SU-DHL-6 (cell line): ENCODE measurements at regions not wholly inside any gene's neighbourhood (a gene's known extent, or its start where the extent isn't known, plus 50 kb on each side); places are given as distances from the start of the nearest gene placed in this dataset.

Experiments used
- CTCF ChIP-seq: fragments of 200-600 bp; sonication (generic); IDR thresholded peaks from one replicate; pipeline ENCODE4 v1.5.1; 2017; ENCODE audit warnings: antibody characterized with exemption, mild to moderate bottlenecking, low read length, moderate library complexity; ENCODE audit not compliant: insufficient read depth, poor library complexity, severe bottlenecking
- EZH2phosphoT487 ChIP-seq: fragments of 200-600 bp; sonication (generic), shearing (Covaris generic); conservative IDR thresholded peaks from 2 replicates; pipeline ENCODE4 v1.6.1; 2018; ENCODE audit warnings: mild to moderate bottlenecking, antibody characterized with exemption, low read length, moderate library complexity, mixed read lengths

GRCh38 chr10:78806681-78807221 lies 262.0 kb upstream of the ZMIZ1 start:
- TF ChIP-seq CTCF = no peak
- TF ChIP-seq EZH2phosphoT487 = no peak
